ENCODE measurements at regions not wholly inside any gene's neighbourhood (a gene's known extent, or its start where the extent isn't known, plus 50 kb on each side); places are given as distances from the start of the nearest gene placed in this dataset.

DNA sequence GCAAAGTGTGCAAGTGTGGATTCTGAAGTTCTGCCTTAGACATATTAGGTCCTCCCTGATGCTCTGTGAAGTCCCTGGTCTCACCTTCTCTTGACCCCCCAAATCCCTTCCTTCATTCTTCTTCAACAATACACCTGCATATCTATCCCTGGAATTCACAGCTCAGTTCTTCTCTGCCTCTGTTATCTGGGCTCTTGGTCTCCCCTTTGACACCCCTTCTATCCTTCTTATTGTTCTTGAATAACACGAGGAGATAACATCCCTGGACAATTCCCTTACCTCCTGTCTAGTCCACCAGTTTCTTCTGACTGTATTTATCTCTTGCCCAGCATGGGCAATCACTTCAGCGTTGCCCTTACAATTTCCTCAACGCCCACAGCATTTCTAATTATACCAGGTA, 104.8 kb upstream of the ATG10 start:
- TF ChIP-seq CTCF (IDR thresholded peaks at IDR 0.05): no peak
- no peak for TF ChIP-seq ZFX (IDR thresholded peaks at IDR 0.05; ENCODE audit: borderline replicate concordance)

Measured in 22Rv1 (cell line).